ENCODE measurements at regions not wholly inside any gene's neighbourhood (a gene's known extent, or its start where the extent isn't known, plus 50 kb on each side); places are given as distances from the start of the nearest gene placed in this dataset.

DNA sequence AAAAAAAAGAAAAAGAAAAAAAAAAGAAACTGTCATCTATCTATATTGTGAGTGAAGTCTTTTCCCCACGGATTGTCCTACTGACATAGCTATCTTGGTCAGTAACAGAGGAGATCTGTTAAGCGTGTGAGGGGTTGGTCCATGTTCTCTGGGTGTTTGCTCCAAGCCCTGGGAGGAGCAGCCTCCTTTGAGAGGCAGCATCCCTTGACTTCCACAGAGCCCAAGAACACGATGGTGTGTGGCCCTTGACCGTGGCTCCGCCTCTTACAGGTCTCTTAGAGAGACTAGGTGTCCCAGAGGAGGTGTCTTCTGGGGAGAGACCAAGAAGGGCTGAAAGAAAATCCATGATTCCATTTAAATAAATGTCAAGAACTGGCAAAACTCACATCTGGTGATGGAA is 60.1 kb upstream of the GTSF1L start:
- no peaks in the 10 kb centered on the region for H3K27me3 ChIP-seq (ENCODE audit: insufficient read depth, low read length)
- H3K27ac ChIP-seq (ENCODE audit: insufficient read length, low read depth, low read length) = no peak overlapping the region
- no peak overlapping the region for H3K56ac ChIP-seq (ENCODE audit: insufficient read length, low read depth, low read length)
- H4K5ac ChIP-seq (ENCODE audit: insufficient read length, low read depth, low read length) = no peak overlapping the region
- no peak overlapping the region for H2BK120ac ChIP-seq (ENCODE audit: low read depth, low read length, poor library complexity, severe bottlenecking)
- H2BK5ac ChIP-seq (ENCODE audit: insufficient read length, low read length) = no peak overlapping the region
- no peaks in the 10 kb centered on the region for H3K9me3 ChIP-seq (ENCODE audit: control insufficient read depth, low read depth, low read length)
- H3K9ac ChIP-seq (ENCODE audit: extremely low read depth, insufficient read length, low read length) = no peak overlapping the region
- H3K4me3 Mint-ChIP-seq = no peak overlapping the region
- H2BK12ac ChIP-seq (ENCODE audit: insufficient read length, low read depth, low read length) = no peak overlapping the region
- H3K79me2 ChIP-seq (ENCODE audit: insufficient read depth, low read length) = no peaks in the 10 kb centered on the region
- H3K18ac ChIP-seq (ENCODE audit: insufficient read length, low read depth, low read length) = no peak overlapping the region
- H3K27me3 Mint-ChIP-seq (ENCODE audit: low read depth) = no peaks in the 10 kb centered on the region; the same call in 1 of the 2 replicates
- H4K91ac ChIP-seq (ENCODE audit: insufficient read length, low read depth, low read length) = no peak overlapping the region
- H3K9me3 Mint-ChIP-seq = peaks cover 1% of the 10 kb centered on the region in 2 experiments; a peak in 4 of 5 replicates
- no CpG with 5 or more reads among the region's 5 CpGs for WGBS (ENCODE audit: extremely low coverage, insufficient read length, low lambda C conversion rate)
- no peak for DNase-seq
- H3K4me2 ChIP-seq (ENCODE audit: insufficient read depth, insufficient read length, low read length) = no peak overlapping the region
- H3T11ph ChIP-seq (ENCODE audit: low read length) = no peak overlapping the region
- H4K20me1 ChIP-seq (ENCODE audit: control insufficient read depth, insufficient read depth, insufficient read length) = no peaks in the 10 kb centered on the region
- H3K4me1 ChIP-seq (ENCODE audit: insufficient read depth, low read length) = no peaks in the 10 kb centered on the region
- no peak overlapping the region for H2BK20ac ChIP-seq (ENCODE audit: low read depth, low read length, poor library complexity, severe bottlenecking)
- H2AFZ ChIP-seq (ENCODE audit: low read length) = no peak overlapping the region
- H3K79me1 ChIP-seq (ENCODE audit: insufficient read depth, low read depth, low read length, poor library complexity, severe bottlenecking) = no peaks in the 10 kb centered on the region
- H3K23me2 ChIP-seq (ENCODE audit: insufficient read length, low read depth, low read length, poor library complexity, severe bottlenecking) = no peaks in the 10 kb centered on the region
- no peak overlapping the region for H2AK5ac ChIP-seq (ENCODE audit: insufficient read length, low read length)
- H3K23ac ChIP-seq (ENCODE audit: insufficient read length, low read depth, low read length) = no peak overlapping the region
- H3K4ac ChIP-seq (ENCODE audit: low read depth, low read length) = no peak overlapping the region
- no peaks in the 10 kb centered on the region for H3K4me1 Mint-ChIP-seq
- H2BK15ac ChIP-seq (ENCODE audit: low read depth, low read length) = no peak overlapping the region
- TF ChIP-seq, protein P1, sequence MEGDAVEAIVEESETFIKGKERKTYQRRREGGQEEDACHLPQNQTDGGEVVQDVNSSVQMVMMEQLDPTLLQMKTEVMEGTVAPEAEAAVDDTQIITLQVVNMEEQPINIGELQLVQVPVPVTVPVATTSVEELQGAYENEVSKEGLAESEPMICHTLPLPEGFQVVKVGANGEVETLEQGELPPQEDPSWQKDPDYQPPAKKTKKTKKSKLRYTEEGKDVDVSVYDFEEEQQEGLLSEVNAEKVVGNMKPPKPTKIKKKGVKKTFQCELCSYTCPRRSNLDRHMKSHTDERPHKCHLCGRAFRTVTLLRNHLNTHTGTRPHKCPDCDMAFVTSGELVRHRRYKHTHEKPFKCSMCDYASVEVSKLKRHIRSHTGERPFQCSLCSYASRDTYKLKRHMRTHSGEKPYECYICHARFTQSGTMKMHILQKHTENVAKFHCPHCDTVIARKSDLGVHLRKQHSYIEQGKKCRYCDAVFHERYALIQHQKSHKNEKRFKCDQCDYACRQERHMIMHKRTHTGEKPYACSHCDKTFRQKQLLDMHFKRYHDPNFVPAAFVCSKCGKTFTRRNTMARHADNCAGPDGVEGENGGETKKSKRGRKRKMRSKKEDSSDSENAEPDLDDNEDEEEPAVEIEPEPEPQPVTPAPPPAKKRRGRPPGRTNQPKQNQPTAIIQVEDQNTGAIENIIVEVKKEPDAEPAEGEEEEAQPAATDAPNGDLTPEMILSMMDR (conservative IDR thresholded peaks at IDR 0.05) = no peak
- H3K14ac ChIP-seq (ENCODE audit: insufficient read depth, low read length) = no peak overlapping the region
- no peak overlapping the region for H3K27ac Mint-ChIP-seq
- H4K8ac ChIP-seq (replicated peaks; ENCODE audit: insufficient read length, low read depth, low read length) = no peak overlapping the region
- H3K36me3 Mint-ChIP-seq (ENCODE audit: insufficient read depth in 1 of 3, low read depth in 3 of 3) = peaks cover 0 to 1% (median 0%) of the 10 kb centered on the region in 3 experiments; a peak in 3 of 7 replicates
